SK-MEL-5 (cell line): ENCODE measurements at regions not wholly inside any gene's neighbourhood (a gene's known extent, or its start where the extent isn't known, plus 50 kb on each side); places are given as distances from the start of the nearest gene placed in this dataset.
"Not testable (repeated sequence)": the region's sequence is repeated elsewhere in the genome, so short reads cannot be mapped to it uniquely, and the experiment has no call there.

Experiments used
- DNase-seq: peaks from one replicate; pipeline ENCODE4 v3.0.0-alpha.2; 2016; ENCODE audit warnings: low read depth, low spot score
- in situ Hi-C: cut with HindIII; loops from 2 replicates; pipeline ENCODE4 v1.10.0; 2016; ENCODE audit warnings: low sequenced_read_pairs, high pct_unique_total_duplicates, low pct_unique_long_range_greater_than_20kb

DNA sequence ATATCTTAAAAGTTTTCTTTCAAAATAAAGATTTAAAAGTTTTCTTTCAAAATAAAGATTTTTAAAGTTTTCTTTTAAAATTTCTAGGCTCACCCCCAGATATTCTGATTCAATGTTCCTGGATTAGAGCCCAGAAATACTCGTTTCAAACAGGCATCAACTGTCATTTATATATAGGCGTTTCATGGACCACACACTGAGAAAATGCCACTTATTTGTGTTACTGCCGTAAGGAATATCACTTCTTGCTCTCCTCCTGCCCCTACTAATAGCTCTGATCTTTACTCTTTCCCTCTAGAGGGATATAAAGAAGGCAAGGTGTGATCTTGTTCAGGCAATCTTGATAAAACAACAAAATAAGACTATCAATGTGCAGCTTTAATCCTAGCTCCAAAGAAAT is 1324.1 kb downstream of the CDH8 start:
- in situ Hi-C loops: no loop called here
- no peak for DNase-seq

GRCh38 chr16:60704726-60705125 is 1331.5 kb downstream of the CDH8 start:
- no peak for DNase-seq
- in situ Hi-C loops: no loop called here

- DNase-seq: no peak
- in situ Hi-C loops: no loop called here
These were observed 1333.1 kb downstream of the CDH8 start for GRCh38 chr16:60703096-60703495.

- peak; percentile 23 for DNase-seq
- in situ Hi-C loops: no loop called here
These were observed 1349.4 kb downstream of the CDH8 start for GRCh38 chr16:60686824-60687223.

GRCh38 chr16:60684002-60684401 is 1352.2 kb downstream of the CDH8 start:
- in situ Hi-C loops: no loop called here
- no peak for DNase-seq

- in situ Hi-C loops: no loop called here
- DNase-seq: no peak
These were observed 1354.0 kb downstream of the CDH8 start for GRCh38 chr16:60682219-60682618.

DNA sequence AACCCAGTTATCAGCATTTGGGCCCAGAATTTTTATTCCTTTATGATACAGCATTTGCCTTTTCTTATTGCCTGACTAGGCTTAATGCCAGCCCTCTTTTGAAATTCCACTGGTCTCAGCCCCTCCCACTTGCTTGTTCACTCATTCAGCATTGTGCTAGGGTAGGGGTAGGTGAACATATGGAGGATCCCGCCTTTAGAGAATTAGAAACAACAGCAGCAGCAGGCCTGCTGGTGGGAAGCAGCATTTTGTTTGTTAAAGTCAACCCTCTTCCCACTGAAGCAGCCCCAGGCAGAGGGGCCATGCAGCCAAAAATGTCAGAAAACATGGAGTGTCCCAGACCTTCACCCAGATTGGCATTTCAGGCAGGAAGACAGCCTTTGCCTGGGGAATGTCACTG is 1355.2 kb downstream of the CDH8 start:
- in situ Hi-C loops: no loop called here
- no peak for DNase-seq

DNA sequence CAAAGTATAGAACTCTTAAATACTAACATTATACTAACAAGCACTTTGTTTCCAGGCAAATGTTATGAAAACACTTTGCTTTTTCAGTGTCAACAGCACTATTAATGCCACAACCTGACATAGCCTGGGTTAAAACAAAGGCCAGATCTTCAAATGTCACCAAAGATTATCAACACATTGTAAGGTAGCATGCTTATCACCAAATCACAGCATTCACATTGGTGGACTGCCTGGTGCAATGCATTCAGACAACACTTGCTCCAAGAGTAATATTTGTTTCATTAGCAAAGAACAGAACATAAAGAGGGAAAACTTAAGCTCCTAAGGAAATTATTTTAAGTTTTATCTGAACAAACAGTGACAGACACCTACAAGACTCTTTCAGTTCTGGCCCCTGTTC is 1361.2 kb downstream of the CDH8 start:
- in situ Hi-C loops: no loop called here
- DNase-seq: no peak

GRCh38 chr16:60674241-60674640 is 1362.0 kb downstream of the CDH8 start:
- in situ Hi-C loops: no loop called here

DNA sequence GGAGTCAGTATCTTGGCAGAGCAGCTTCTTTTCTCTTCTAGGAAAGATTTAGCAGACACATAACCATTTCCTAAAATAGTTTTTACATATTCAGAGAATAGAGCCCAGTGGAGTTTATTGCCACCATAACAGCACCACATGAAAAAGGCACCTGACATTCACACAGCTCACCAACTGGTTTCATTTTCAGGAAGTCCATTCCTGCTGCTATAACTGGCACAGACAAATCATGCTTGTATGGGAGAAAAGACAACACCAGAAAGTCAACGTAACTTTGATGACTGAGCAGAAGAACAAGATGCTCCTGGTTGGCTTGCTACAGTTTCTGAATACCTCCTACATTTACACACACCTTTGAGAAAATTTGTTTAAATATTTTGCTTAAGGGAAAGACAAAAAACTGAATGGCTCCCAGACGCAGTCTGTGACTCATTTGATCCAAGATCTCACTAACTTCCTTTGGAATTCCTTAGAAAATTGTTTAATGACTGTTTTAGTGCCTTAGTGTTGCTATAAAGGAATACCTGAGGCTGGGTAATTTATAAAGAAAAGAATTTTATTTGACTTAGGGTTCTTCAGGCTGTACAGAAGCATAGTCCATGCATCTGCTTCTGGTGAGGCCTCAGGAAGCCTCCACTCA is 1380.6 kb downstream of the CDH8 start:
- in situ Hi-C loops: no loop called here
- no peak for DNase-seq

More at GRCh38 chr16:60674241-60674640, 1362.0 kb downstream of the CDH8 start:
- no peak for DNase-seq

GRCh38 chr16:60651346-60651745 is 1384.9 kb downstream of the CDH8 start:
- in situ Hi-C loops: no loop called here
- no peak for DNase-seq

DNA sequence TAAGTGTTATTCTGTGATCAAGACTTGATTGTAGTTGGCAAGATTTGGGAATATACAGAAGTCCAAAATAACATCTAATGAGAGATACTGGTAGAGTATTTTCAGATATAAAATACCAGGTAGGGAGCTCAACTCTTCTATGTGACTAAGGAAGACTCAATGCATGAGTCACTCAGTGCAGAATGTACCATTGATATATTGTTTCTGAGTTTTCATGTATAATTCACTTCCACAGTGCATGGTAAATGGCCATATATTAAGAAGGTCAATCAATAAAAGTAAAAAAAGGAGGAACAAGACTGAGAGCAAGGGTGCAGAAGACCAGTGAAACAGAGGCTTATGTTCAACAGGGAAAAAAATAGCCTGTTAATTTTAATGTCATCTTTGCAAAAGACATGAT is 1387.9 kb downstream of the CDH8 start:
- in situ Hi-C loops: no loop called here
- no peak for DNase-seq

DNA sequence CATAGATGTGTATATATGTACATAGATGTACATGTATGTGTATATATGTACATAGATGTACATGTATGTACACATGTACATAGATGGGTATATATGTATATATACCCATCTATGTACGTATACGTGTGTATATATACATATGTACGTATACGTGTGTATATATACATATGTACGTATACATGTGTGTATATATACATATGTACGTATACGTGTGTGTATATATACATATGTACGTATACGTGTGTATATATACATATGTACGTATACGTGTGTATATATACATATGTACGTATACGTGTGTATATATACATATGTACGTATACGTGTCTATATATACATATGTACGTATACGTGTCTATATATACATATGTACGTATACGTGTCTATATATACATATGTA is 1388.8 kb downstream of the CDH8 start:
- DNase-seq, in situ Hi-C loops: not testable (repeated sequence)

GRCh38 chr16:60646631-60647030 is 1389.6 kb downstream of the CDH8 start:
- in situ Hi-C loops: no loop called here
- DNase-seq: no peak

DNA sequence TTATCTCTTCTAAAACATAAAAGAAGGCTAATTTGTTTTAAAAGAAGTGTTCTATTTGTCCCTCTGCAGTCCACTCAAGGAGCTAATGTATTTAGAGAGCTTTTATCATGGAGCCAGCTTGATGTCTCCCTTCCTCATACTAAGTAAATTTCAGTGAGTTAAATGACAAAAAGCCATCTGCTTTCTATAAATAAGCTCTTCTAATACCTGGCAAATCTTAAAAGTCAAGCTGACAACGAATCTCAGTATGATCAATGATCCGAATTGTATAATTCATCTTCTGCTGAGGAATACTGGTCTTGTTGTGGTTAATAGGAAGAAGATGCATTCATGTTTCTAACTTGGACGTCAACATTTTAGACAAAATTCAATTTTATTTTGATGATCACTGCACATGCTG is 1390.7 kb downstream of the CDH8 start:
- no peak for DNase-seq
- in situ Hi-C loops: no loop called here

- no peak for DNase-seq
These were observed 1393.3 kb downstream of the CDH8 start for GRCh38 chr16:60642956-60643355.

GRCh38 chr16:60641067-60641665 is 1395.1 kb downstream of the CDH8 start:
- DNase-seq: no peak
- in situ Hi-C loops: no loop called here

More at GRCh38 chr16:60642956-60643355, 1393.3 kb downstream of the CDH8 start:
- in situ Hi-C loops: no loop called here

DNA sequence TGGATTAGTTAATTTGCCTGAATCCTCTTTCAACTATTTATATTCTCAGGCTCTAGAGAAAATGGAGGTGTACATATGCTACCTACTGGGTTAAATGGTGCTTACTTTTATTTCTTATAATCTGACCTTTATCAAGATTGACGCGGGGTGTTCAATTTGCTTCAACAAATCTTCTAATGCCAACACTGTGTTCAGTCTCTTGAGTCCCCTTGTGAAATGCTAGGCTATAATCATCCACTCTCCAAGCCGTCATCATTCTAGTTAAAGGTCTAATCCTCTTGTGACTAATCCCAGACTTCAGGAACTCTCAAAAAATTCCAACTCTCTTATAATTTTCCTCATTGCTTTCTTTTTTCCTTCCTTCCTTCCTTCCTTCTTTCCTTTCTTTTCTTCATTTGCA is 1396.2 kb downstream of the CDH8 start:
- DNase-seq: no peak
- in situ Hi-C loops: no loop called here

DNA sequence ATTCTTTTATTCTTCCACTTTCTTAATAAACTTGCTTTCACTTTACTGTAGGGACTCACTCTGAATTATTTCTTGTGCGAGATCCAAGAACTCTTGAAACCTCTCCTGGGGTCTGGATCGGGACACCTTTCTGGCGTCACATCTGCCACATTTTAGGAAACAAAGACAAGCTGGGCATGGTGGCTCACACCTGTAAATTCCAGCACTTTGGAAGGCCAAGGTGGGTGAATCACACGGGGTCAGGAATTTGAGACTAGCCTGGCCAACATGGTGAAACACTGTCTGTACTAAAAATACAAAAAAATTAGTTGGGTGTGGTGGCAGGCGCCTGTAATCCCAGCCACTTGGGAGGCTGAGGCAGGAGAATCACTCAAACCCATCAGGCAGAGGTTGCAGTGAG is 1399.6 kb downstream of the CDH8 start:
- DNase-seq, in situ Hi-C loops: not testable (repeated sequence)
